CD14-positive monocyte (primary cell): ENCODE measurements at regions not wholly inside any gene's neighbourhood (a gene's known extent, or its start where the extent isn't known, plus 50 kb on each side); places are given as distances from the start of the nearest gene placed in this dataset.

Experiments used
- DNase-seq, 3 donors: peaks; one replicate each; pipeline ENCODE4 v3.0.0-alpha.2; 2011 to 2022
- H2AFZ ChIP-seq: 2 replicates; pipeline ENCODE4 v1.6.0; 2012; ENCODE audit warnings: mild to moderate bottlenecking, low read depth, low read length, inconsistent platforms; ENCODE audit not compliant: insufficient read depth, poor library complexity, severe bottlenecking
- H3K27ac ChIP-seq, 2 donors: 1 replicate in 1 of 2; 2 replicates in 1 of 2; pipeline ENCODE4 v1.5.1; 2012 to 2013; ENCODE audit warnings: low read length in 2 of 2, control low read depth in 1 of 2, inconsistent platforms in 1 of 2, low read depth in 1 of 2, mild to moderate bottlenecking in 1 of 2
- H3K27me3 ChIP-seq, 2 donors: one replicate each; pipeline versions ENCODE4 v1.6.0 to v1.6.1; 2011 to 2013; ENCODE audit warnings: low read length in 2 of 2; ENCODE audit not compliant: control insufficient read depth in 2 of 2, insufficient read depth in 2 of 2
- H3K36me3 ChIP-seq, 2 donors: replicated peaks in 1 of 2; 1 replicate in 1 of 2; 2 replicates in 1 of 2; pipeline versions ENCODE4 v1.5.1 to v1.6.1; 2012 to 2013; ENCODE audit warnings: low read length in 2 of 2, control low read depth in 1 of 2, inconsistent platforms in 1 of 2, mild to moderate bottlenecking in 1 of 2; ENCODE audit not compliant: insufficient read depth in 2 of 2, control insufficient read depth in 1 of 2
- H3K4me1 ChIP-seq, 2 donors: 1 replicate in 1 of 2; 2 replicates in 1 of 2; pipeline versions ENCODE4 v1.5.1 to v1.6.1; 2012 to 2013; ENCODE audit warnings: low read length in 2 of 2, control low read depth in 1 of 2, inconsistent platforms in 1 of 2, mild to moderate bottlenecking in 1 of 2, moderate library complexity in 1 of 2; ENCODE audit not compliant: insufficient read depth in 2 of 2, control insufficient read depth in 1 of 2
- H3K4me2 ChIP-seq: replicated peaks from 2 replicates; pipeline ENCODE3; 2012; ENCODE audit warnings: low read length, moderate library complexity, mild to moderate bottlenecking; ENCODE audit not compliant: poor library complexity, severe bottlenecking; ENCODE audit errors: extremely low read depth
- H3K4me3 ChIP-seq, 3 experiments: fragments of 200-600 bp in 1 of 3; sonication (generic) in 1 of 3; replicated peaks in 1 of 3; 1 replicate in 2 of 3; 2 replicates in 1 of 3; pipeline ENCODE4 v1.5.1; 2011 to 2013; ENCODE audit warnings: low read length in 3 of 3, mild to moderate bottlenecking in 3 of 3, control low read depth in 2 of 3, low read depth in 2 of 3, inconsistent platforms in 1 of 3, moderate library complexity in 1 of 3
- H3K79me2 ChIP-seq: 2 replicates; pipeline ENCODE4 v1.6.0; 2012; ENCODE audit warnings: mild to moderate bottlenecking, control low read depth, inconsistent platforms, low read length, moderate library complexity; ENCODE audit not compliant: insufficient read depth
- H3K9ac ChIP-seq: 2 replicates; pipeline ENCODE4 v1.6.0; 2017; ENCODE audit warnings: low read length, mild to moderate bottlenecking; ENCODE audit not compliant: insufficient read depth, poor library complexity, severe bottlenecking
- H3K9me3 ChIP-seq, 2 donors: replicated peaks in 1 of 2; 1 replicate in 1 of 2; 2 replicates in 1 of 2; pipeline versions ENCODE4 v1.5.1 to v1.6.1; 2012 to 2013; ENCODE audit warnings: low read length in 2 of 2, control low read depth in 1 of 2; ENCODE audit not compliant: control insufficient read depth in 1 of 2, insufficient read depth in 1 of 2
- H4K20me1 ChIP-seq: 2 replicates; pipeline ENCODE4 v1.6.0; 2012; ENCODE audit warnings: mild to moderate bottlenecking, low read length, control low read depth, moderate library complexity; ENCODE audit not compliant: insufficient read depth
- H3K27ac Mint-ChIP-seq, 7 donors: one replicate each; pipeline ENCODE4 v1.8.0; 2020; ENCODE audit warnings: mild to moderate bottlenecking in 7 of 7, mixed read lengths in 7 of 7, moderate library complexity in 6 of 7, inconsistent platforms in 2 of 7
- H3K27me3 Mint-ChIP-seq, 3 donors: one replicate each; pipeline ENCODE4 v1.8.0; 2021 to 2022; ENCODE audit warnings: low read depth in 3 of 3, mild to moderate bottlenecking in 3 of 3, mixed read lengths in 3 of 3, moderate library complexity in 3 of 3, inconsistent platforms in 1 of 3
- H3K36me3 Mint-ChIP-seq, 2 donors: one replicate each; pipeline ENCODE4 v1.8.0; 2020; ENCODE audit warnings: mixed read lengths in 2 of 2, inconsistent platforms in 1 of 2, mild to moderate bottlenecking in 1 of 2
- H3K4me1 Mint-ChIP-seq: one replicate; pipeline ENCODE4 v1.8.0; 2020; ENCODE audit warnings: mild to moderate bottlenecking, mixed read lengths
- H3K4me3 Mint-ChIP-seq, 2 donors: one replicate each; pipeline ENCODE4 v1.8.0; 2020; ENCODE audit warnings: mild to moderate bottlenecking in 2 of 2, mixed read lengths in 2 of 2, moderate library complexity in 1 of 2
- H3K9me3 Mint-ChIP-seq, 7 donors: one replicate each; pipeline ENCODE4 v1.8.0; 2020 to 2022; ENCODE audit warnings: mixed read lengths in 7 of 7, mild to moderate bottlenecking in 6 of 7, moderate library complexity in 6 of 7, inconsistent platforms in 2 of 7
- WGBS: methylation state at CpG from one replicate; pipeline ENCODE4 v1.1.5; 2013; ENCODE audit warnings: missing lambda C conversion rate; ENCODE audit not compliant: insufficient coverage; 5-methylcytosine and 5-hydroxymethylcytosine counted together
- intact Hi-C, 2 donors: fragments of 100-400 bp; cut with micrococcal nuclease; formaldehyde crosslinking; loops; one replicate each; pipeline versions ENCODE4 v1.15.0 to v1.15.1; 2023
- TF ChIP-seq, protein P1 (sequence below): fragments of 200-600 bp; IDR thresholded peaks from one replicate; pipeline ENCODE4 v1.8.0; 2022; ENCODE audit warnings: antibody characterized with exemption, mild to moderate bottlenecking

DNA sequence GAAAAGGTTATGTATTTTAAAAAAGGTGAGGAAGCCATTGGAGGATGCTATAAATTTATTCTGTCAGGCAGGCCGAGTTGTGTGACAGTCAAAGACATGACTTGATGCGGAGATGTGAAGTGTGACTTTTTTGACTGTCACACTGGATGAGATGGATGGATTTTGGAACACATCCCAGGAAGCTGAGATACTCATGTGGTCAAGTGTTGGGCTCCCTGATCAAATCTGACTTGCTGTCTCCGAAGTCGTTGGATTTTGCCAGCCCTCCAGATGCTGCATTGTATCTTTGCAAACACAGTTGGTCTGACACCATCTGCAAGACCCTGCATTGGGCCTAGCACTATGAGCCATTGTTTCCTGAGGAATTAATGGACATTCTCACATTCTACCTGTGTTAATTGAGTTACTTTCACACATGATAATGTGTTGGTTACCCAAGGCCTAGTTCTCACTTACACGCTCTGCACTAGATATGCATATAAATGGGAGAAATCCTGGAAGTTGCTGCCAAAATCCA, 204.0 kb upstream of the PRKD1 start:
- Histone ChIP-seq H4K20me1 (no peaks in the 10 kb centered on the region), H3K36me3 (no peaks in the 10 kb centered on the region), H2AFZ (no peak overlapping the region), H3K4me2 (no peak overlapping the region), H3K27ac (no peak overlapping the region), H3K4me3 (no peak overlapping the region), H3K9me3 (peaks cover 0 to 3% of the 10 kb centered on the region in 2 donors), H3K79me2 (no peaks in the 10 kb centered on the region), H3K4me1 (no peaks in the 10 kb centered on the region), H3K27me3 (no peaks in the 10 kb centered on the region), H3K9ac (no peak overlapping the region)
- H3K36me3 Mint-ChIP-seq, result no peaks in the 10 kb centered on the region
- DNase-seq, result no peak
- no peaks in the 10 kb centered on the region for H3K4me1 Mint-ChIP-seq
- WGBS, result 77% methylated on average over 4 of the region's 5 CpGs
- no peak overlapping the region for H3K27ac Mint-ChIP-seq
- H3K27me3 Mint-ChIP-seq, result no peaks in the 10 kb centered on the region
- H3K9me3 Mint-ChIP-seq, result peaks cover 0 to 3% (median 0%) of the 10 kb centered on the region in 7 donors
- no peak overlapping the region for H3K4me3 Mint-ChIP-seq
- intact Hi-C loops, result no loop called here
- TF ChIP-seq, protein P1, sequence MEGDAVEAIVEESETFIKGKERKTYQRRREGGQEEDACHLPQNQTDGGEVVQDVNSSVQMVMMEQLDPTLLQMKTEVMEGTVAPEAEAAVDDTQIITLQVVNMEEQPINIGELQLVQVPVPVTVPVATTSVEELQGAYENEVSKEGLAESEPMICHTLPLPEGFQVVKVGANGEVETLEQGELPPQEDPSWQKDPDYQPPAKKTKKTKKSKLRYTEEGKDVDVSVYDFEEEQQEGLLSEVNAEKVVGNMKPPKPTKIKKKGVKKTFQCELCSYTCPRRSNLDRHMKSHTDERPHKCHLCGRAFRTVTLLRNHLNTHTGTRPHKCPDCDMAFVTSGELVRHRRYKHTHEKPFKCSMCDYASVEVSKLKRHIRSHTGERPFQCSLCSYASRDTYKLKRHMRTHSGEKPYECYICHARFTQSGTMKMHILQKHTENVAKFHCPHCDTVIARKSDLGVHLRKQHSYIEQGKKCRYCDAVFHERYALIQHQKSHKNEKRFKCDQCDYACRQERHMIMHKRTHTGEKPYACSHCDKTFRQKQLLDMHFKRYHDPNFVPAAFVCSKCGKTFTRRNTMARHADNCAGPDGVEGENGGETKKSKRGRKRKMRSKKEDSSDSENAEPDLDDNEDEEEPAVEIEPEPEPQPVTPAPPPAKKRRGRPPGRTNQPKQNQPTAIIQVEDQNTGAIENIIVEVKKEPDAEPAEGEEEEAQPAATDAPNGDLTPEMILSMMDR, result no peak

DNA sequence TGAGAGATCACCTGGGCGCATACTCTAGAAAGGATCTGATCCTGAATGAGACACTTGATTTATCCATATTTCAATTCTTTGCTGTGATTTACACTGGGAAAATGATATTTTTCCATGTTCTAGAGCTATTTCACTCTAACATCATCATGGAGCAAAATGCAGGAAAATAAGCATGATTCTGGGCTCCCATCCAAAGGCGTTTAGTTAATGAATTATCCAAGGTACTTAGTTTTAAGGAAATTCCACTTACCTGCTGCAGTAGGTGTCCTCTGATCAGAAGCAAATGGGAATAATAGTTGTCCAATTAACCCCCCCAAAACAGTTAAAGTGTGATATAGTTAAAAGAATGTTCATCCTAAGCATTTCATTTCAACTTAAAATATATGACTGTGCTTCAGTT, 204.5 kb upstream of the PRKD1 start:
- Mint-ChIP-seq H3K27ac (no peak overlapping the region), H3K36me3 (no peaks in the 10 kb centered on the region), H3K9me3 (peaks cover 0 to 3% (median 0%) of the 10 kb centered on the region in 7 donors), H3K4me1 (no peaks in the 10 kb centered on the region), H3K27me3 (no peaks in the 10 kb centered on the region), H3K4me3 (no peak overlapping the region)
- TF ChIP-seq, protein P1, result no peak
- Histone ChIP-seq H3K4me3 (no peak overlapping the region), H3K4me2 (no peak overlapping the region), H3K27me3 (no peaks in the 10 kb centered on the region), H3K79me2 (no peaks in the 10 kb centered on the region), H2AFZ (no peak overlapping the region), H3K4me1 (no peaks in the 10 kb centered on the region), H3K27ac (no peak overlapping the region), H3K9ac (no peak overlapping the region), H3K36me3 (no peaks in the 10 kb centered on the region), H4K20me1 (no peaks in the 10 kb centered on the region), H3K9me3 (peaks cover 0 to 3% of the 10 kb centered on the region in 2 donors)
- WGBS, result 100% methylated on average over 1 of the region's 2 CpGs
- no peak for DNase-seq
- intact Hi-C loops, result no loop called here
